Endothelial cell of umbilical vein (primary cell): ENCODE measurements at regions not wholly inside any gene's neighbourhood (a gene's known extent, or its start where the extent isn't known, plus 50 kb on each side); places are given as distances from the start of the nearest gene placed in this dataset.

ENCODE experiments used
- BruUV-seq: library from RNA; stranded (reverse); fragments of 400-500 nt; replicated peaks from 2 replicates; lab custom pipeline; 2021; lab: Mats Ljungman, UMichigan
- CTCF ChIA-PET: fragments of 300-600, 350-600 bp; sonication (Branson Sonifier 250); formaldehyde crosslinking; loops from one replicate; lab custom pipeline; 2021; ENCODE audit warnings: antibody characterized with exemption, inconsistent platforms; lab: Charles Lee
- POLR2A ChIA-PET: fragments of 300-600, 350-600 bp; sonication (Branson Sonifier 250); formaldehyde crosslinking; loops from one replicate; lab custom pipeline; 2021; ENCODE audit warnings: antibody characterized with exemption, inconsistent platforms; lab: Charles Lee
- DNase-seq: peaks from one replicate; pipeline ENCODE4 v3.0.0-alpha.2; 2011; ENCODE audit warnings: low read depth, low spot score
- FAIRE-seq: peaks from 2 replicates; lab custom pipeline; 2011; peaks lifted over from hg19 to GRCh38; lab: Jason Lieb, UNC
- H2AFZ ChIP-seq: 2 replicates; pipeline ENCODE4 v1.6.0; 2012; ENCODE audit warnings: low read depth, low read length, control low read depth, inconsistent platforms
- H3K27ac ChIP-seq: 2 replicates; pipeline ENCODE4 v1.5.1; 2011; ENCODE audit warnings: low read depth, mild to moderate bottlenecking, control low read depth, low read length, moderate library complexity; ENCODE audit not compliant: insufficient read depth
- H3K27me3 ChIP-seq, 2 experiments: 2 replicates each; pipeline versions ENCODE4 v1.6.0 to v1.6.1; 2011; ENCODE audit warnings: low read length in 2 of 2, mixed read lengths in 1 of 2; ENCODE audit not compliant: control insufficient read depth in 2 of 2, insufficient read depth in 2 of 2
- H3K36me3 ChIP-seq, 2 experiments: 2 replicates in 1 of 2; 3 replicates in 1 of 2; pipeline ENCODE4 v1.5.1; 2011; ENCODE audit warnings: low read length in 2 of 2, mild to moderate bottlenecking in 1 of 2, moderate library complexity in 1 of 2; ENCODE audit not compliant: control insufficient read depth in 2 of 2, insufficient read depth in 2 of 2; ENCODE audit errors: extremely low read depth in 1 of 2
- H3K4me1 ChIP-seq: 3 replicates; pipeline ENCODE4 v1.5.1; 2011; ENCODE audit warnings: mild to moderate bottlenecking, low read length; ENCODE audit not compliant: control insufficient read depth, insufficient read depth; ENCODE audit errors: extremely low read depth
- H3K4me2 ChIP-seq: 2 replicates; pipeline ENCODE4 v1.6.1; 2011; ENCODE audit warnings: low read length, control low read depth, mixed read lengths; ENCODE audit not compliant: insufficient read depth
- H3K4me3 ChIP-seq, 3 experiments: fragments of 200-600 bp in 1 of 3; sonication (generic), shearing (Covaris generic) in 1 of 3; replicated peaks in 1 of 3; 2 replicates each; pipeline ENCODE4 v1.5.1; 2011 to 2016; ENCODE audit warnings: control low read depth in 3 of 3, low read length in 3 of 3, mild to moderate bottlenecking in 2 of 3, inconsistent platforms in 1 of 3, low read depth in 1 of 3, moderate library complexity in 1 of 3; ENCODE audit not compliant: insufficient read depth in 1 of 3
- H3K79me2 ChIP-seq: 2 replicates; pipeline ENCODE4 v1.6.0; 2012; ENCODE audit warnings: low read length, inconsistent platforms; ENCODE audit not compliant: control insufficient read depth, insufficient read depth
- H3K9ac ChIP-seq: replicated peaks from 2 replicates; pipeline ENCODE3; 2011; ENCODE audit warnings: low read length, control low read depth; ENCODE audit not compliant: insufficient read depth; ENCODE audit errors: extremely low read depth
- H3K9me1 ChIP-seq: replicated peaks from 3 replicates; pipeline ENCODE4 v1.6.0; 2011; ENCODE audit warnings: mild to moderate bottlenecking, low read length; ENCODE audit not compliant: control insufficient read depth, insufficient read depth; ENCODE audit errors: extremely low read depth
- H3K9me3 ChIP-seq: replicated peaks from 2 replicates; pipeline ENCODE4 v1.5.1; 2012; ENCODE audit warnings: low read length, inconsistent platforms; ENCODE audit not compliant: control insufficient read depth, insufficient read depth
- H4K20me1 ChIP-seq: replicated peaks from 2 replicates; pipeline ENCODE3; 2011; ENCODE audit warnings: mild to moderate bottlenecking, low read length; ENCODE audit not compliant: control insufficient read depth, insufficient read depth; ENCODE audit errors: extremely low read depth
- EZH2 ChIP-seq: IDR thresholded peaks from 2 replicates; pipeline ENCODE4 v1.6.1; 2012; ENCODE audit warnings: borderline replicate concordance, low read depth, mild to moderate bottlenecking, moderate library complexity, low read length, inconsistent platforms; ENCODE audit not compliant: severe bottlenecking
- FOS ChIP-seq: IDR thresholded peaks from 2 replicates; pipeline ENCODE4 v1.6.1; 2011; ENCODE audit warnings: mild to moderate bottlenecking, low read length, moderate library complexity, borderline replicate concordance; ENCODE audit not compliant: insufficient read depth
- GATA2 ChIP-seq: IDR thresholded peaks from 2 replicates; pipeline ENCODE4 v1.7.0; 2011; ENCODE audit warnings: low read depth, mild to moderate bottlenecking, moderate library complexity, mixed read lengths, low read length; ENCODE audit not compliant: insufficient read length, insufficient read depth
- JUN ChIP-seq: IDR thresholded peaks from 2 replicates; pipeline ENCODE4 v1.6.1; 2011; ENCODE audit warnings: borderline replicate concordance, low read depth; ENCODE audit not compliant: insufficient read length, insufficient read depth
- MYC ChIP-seq: IDR thresholded peaks from one replicate; pipeline ENCODE4 v1.6.1; 2011; ENCODE audit warnings: mild to moderate bottlenecking, low read depth, low read length
- POLR2A ChIP-seq: IDR thresholded peaks from 2 replicates; pipeline ENCODE4 v1.6.1; 2012; ENCODE audit warnings: low read depth, mild to moderate bottlenecking, control low read depth, low read length
- POLR2AphosphoS5 ChIP-seq: IDR thresholded peaks from 2 replicates; pipeline ENCODE4 v1.6.1; 2012; ENCODE audit warnings: low read depth, mild to moderate bottlenecking, control low read depth, low read length, moderate library complexity; ENCODE audit not compliant: insufficient read depth
- dilution Hi-C: fragments of 300-500 bp; cut with MboI; formaldehyde crosslinking; loops from one replicate; pipeline ENCODE4 v1.15.0; 2019; ENCODE audit warnings: low sequenced_read_pairs; ENCODE audit not compliant: extremely low pct_ligation_motif_present
- intact Hi-C: fragments of 100-400 bp; cut with micrococcal nuclease; formaldehyde crosslinking; loops from one replicate; pipeline ENCODE4 v1.10.0; 2022
- TF ChIP-seq, protein P1 (sequence below), 2 donors: IDR thresholded peaks; 1 replicate in 1 of 2; 2 replicates in 1 of 2; pipeline ENCODE4 v1.5.1; 2011; ENCODE audit warnings: low read length in 2 of 2, mild to moderate bottlenecking in 2 of 2, moderate library complexity in 2 of 2, control low read depth in 1 of 2, inconsistent platforms in 1 of 2, low read depth in 1 of 2; ENCODE audit not compliant: insufficient read depth in 1 of 2; ENCODE audit errors: extremely low read depth in 1 of 2
- TF ChIP-seq, protein P2 (sequence below): IDR thresholded peaks from 2 replicates; pipeline ENCODE4 v1.6.1; 2011; ENCODE audit not compliant: insufficient read depth, insufficient read length

DNA sequence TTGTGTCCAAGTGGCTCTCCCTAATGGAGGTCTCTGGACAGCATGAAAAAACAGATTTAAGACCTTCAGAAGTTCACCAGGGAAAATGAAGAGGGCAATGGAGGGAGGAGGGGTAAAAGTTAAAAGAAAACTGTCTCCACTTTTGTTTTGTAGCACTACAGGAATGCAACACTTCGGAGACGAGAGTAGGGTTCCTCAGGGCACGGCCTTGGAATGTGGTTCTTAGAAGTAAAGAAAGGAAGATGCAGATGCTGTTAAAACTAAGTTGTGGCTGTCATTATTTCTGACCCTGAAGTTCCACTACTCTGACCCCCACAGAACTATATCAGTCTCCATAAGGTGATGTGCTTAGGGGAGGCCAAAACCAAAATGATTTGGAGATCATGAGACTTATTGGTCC, 335.1 kb downstream of the XPNPEP1 start:
- TF ChIP-seq, protein P1, sequence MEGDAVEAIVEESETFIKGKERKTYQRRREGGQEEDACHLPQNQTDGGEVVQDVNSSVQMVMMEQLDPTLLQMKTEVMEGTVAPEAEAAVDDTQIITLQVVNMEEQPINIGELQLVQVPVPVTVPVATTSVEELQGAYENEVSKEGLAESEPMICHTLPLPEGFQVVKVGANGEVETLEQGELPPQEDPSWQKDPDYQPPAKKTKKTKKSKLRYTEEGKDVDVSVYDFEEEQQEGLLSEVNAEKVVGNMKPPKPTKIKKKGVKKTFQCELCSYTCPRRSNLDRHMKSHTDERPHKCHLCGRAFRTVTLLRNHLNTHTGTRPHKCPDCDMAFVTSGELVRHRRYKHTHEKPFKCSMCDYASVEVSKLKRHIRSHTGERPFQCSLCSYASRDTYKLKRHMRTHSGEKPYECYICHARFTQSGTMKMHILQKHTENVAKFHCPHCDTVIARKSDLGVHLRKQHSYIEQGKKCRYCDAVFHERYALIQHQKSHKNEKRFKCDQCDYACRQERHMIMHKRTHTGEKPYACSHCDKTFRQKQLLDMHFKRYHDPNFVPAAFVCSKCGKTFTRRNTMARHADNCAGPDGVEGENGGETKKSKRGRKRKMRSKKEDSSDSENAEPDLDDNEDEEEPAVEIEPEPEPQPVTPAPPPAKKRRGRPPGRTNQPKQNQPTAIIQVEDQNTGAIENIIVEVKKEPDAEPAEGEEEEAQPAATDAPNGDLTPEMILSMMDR (IDR thresholded peaks at IDR 0.05; ENCODE audit: extremely low read depth in 1 of 2, insufficient read depth in 1 of 2, low read depth in 1 of 2, low read length in 2 of 2), result no peak
- TF ChIP-seq POLR2AphosphoS5 (no peak), EZH2 (no peak), JUN (no peak), MYC (no peak), FOS (no peak), GATA2 (no peak), POLR2A (no peak)
- TF ChIP-seq, protein P2, sequence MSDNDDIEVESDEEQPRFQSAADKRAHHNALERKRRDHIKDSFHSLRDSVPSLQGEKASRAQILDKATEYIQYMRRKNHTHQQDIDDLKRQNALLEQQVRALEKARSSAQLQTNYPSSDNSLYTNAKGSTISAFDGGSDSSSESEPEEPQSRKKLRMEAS, result no peak
- H3K4me3 ChIP-seq, result no peak overlapping the region
- no peaks in the 10 kb centered on the region for H4K20me1 ChIP-seq
- no peak overlapping the region for H3K9ac ChIP-seq
- FAIRE-seq (no peak), DNase-seq (no peak)
- no peaks in the 10 kb centered on the region for H3K9me1 ChIP-seq
- CTCF ChIA-PET, result no interaction called here
- H3K27ac ChIP-seq, result no peak overlapping the region
- H2AFZ ChIP-seq, result no peak overlapping the region
- peaks cover 3% of the 10 kb centered on the region for H3K9me3 ChIP-seq
- intact Hi-C loops, result no loop called here
- H3K36me3 ChIP-seq, result no peaks in the 10 kb centered on the region
- H3K4me1 ChIP-seq, result no peaks in the 10 kb centered on the region
- H3K79me2 ChIP-seq, result no peaks in the 10 kb centered on the region
- POLR2A ChIA-PET, result no interaction called here
- H3K4me2 ChIP-seq, result no peak overlapping the region
- dilution Hi-C loops, result no loop called here
- H3K27me3 ChIP-seq, result no peaks in the 10 kb centered on the region
- BruUV-seq, result no TSS peak
